Trophoblast cell (in vitro differentiated cells and primary cell): ENCODE measurements at regions not wholly inside any gene's neighbourhood (a gene's known extent, or its start where the extent isn't known, plus 50 kb on each side); places are given as distances from the start of the nearest gene placed in this dataset.

Experiments
- DNase-seq, 2 donors: peaks; one replicate each; pipeline ENCODE4 v3.0.0-alpha.2; 2016
- H2AFZ ChIP-seq: 2 replicates; pipeline ENCODE4 v1.6.1; 2013; ENCODE audit warnings: low read length, moderate library complexity, mild to moderate bottlenecking; ENCODE audit not compliant: insufficient read depth, poor library complexity
- H2AK5ac ChIP-seq: 2 replicates; pipeline ENCODE4 v1.6.1; 2013; ENCODE audit warnings: mild to moderate bottlenecking, low read length
- H2BK120ac ChIP-seq: 2 replicates; pipeline ENCODE4 v1.6.1; 2013; ENCODE audit warnings: low read length, mild to moderate bottlenecking, moderate library complexity; ENCODE audit not compliant: insufficient read depth, poor library complexity
- H2BK12ac ChIP-seq: 2 replicates; pipeline ENCODE4 v1.6.1; 2013; ENCODE audit warnings: mild to moderate bottlenecking, low read length, moderate library complexity
- H2BK5ac ChIP-seq: 2 replicates; pipeline ENCODE4 v1.6.1; 2013; ENCODE audit warnings: low read length, low read depth, moderate library complexity, mild to moderate bottlenecking; ENCODE audit not compliant: poor library complexity
- H3K14ac ChIP-seq: 2 replicates; pipeline ENCODE4 v1.6.1; 2013; ENCODE audit warnings: mild to moderate bottlenecking, low read length
- H3K18ac ChIP-seq: 2 replicates; pipeline ENCODE4 v1.6.1; 2013; ENCODE audit warnings: mild to moderate bottlenecking, low read length
- H3K23ac ChIP-seq: 2 replicates; pipeline ENCODE4 v1.6.1; 2013; ENCODE audit warnings: low read length
- H3K27ac ChIP-seq: 2 replicates; pipeline ENCODE4 v1.5.1; 2013; ENCODE audit warnings: low read depth, mild to moderate bottlenecking, inconsistent platforms, low read length, moderate library complexity
- H3K27me3 ChIP-seq: 2 replicates; pipeline ENCODE4 v1.6.1; 2013; ENCODE audit warnings: inconsistent platforms, mild to moderate bottlenecking, low read length, moderate library complexity; ENCODE audit not compliant: insufficient read depth
- H3K36me3 ChIP-seq, 2 experiments: 1 replicate in 1 of 2; 2 replicates in 1 of 2; pipeline ENCODE4 v1.6.1; 2013; ENCODE audit warnings: low read length in 2 of 2, mild to moderate bottlenecking in 2 of 2, moderate library complexity in 1 of 2; ENCODE audit not compliant: insufficient read depth in 2 of 2, control insufficient read depth in 1 of 2
- H3K4ac ChIP-seq: 2 replicates; pipeline ENCODE4 v1.6.1; 2013; ENCODE audit warnings: low read depth, mild to moderate bottlenecking, low read length, moderate library complexity
- H3K4me1 ChIP-seq, 2 experiments: 1 replicate in 1 of 2; 2 replicates in 1 of 2; pipeline ENCODE4 v1.6.1; 2013; ENCODE audit warnings: low read length in 2 of 2, mild to moderate bottlenecking in 2 of 2, moderate library complexity in 1 of 2; ENCODE audit not compliant: insufficient read depth in 2 of 2, control insufficient read depth in 1 of 2
- H3K4me2 ChIP-seq: 2 replicates; pipeline ENCODE4 v1.6.1; 2013; ENCODE audit warnings: inconsistent platforms, mild to moderate bottlenecking, low read length, moderate library complexity
- H3K4me3 ChIP-seq: 2 replicates; pipeline ENCODE4 v1.5.1; 2013; ENCODE audit warnings: mild to moderate bottlenecking, low read depth, low read length, inconsistent platforms
- H3K79me1 ChIP-seq: one replicate; pipeline ENCODE4 v1.6.1; 2013; ENCODE audit warnings: low read length
- H3K79me2 ChIP-seq: 2 replicates; pipeline ENCODE4 v1.6.1; 2013; ENCODE audit warnings: low read length, mild to moderate bottlenecking; ENCODE audit not compliant: control insufficient read depth, insufficient read depth, poor library complexity
- H3K9ac ChIP-seq: 2 replicates; pipeline ENCODE4 v1.6.1; 2013; ENCODE audit warnings: mild to moderate bottlenecking, low read length
- H3K9me3 ChIP-seq: 2 replicates; pipeline ENCODE4 v1.6.1; 2013; ENCODE audit warnings: low read depth, mild to moderate bottlenecking, control low read depth, inconsistent platforms, low read length; ENCODE audit not compliant: insufficient read depth
- H4K12ac ChIP-seq: 2 replicates; pipeline ENCODE4 v1.6.1; 2013; ENCODE audit warnings: low read depth, mild to moderate bottlenecking, low read length, moderate library complexity
- H4K8ac ChIP-seq: 2 replicates; pipeline ENCODE4 v1.6.1; 2013; ENCODE audit warnings: low read depth, mild to moderate bottlenecking, low read length, moderate library complexity
- H4K91ac ChIP-seq: one replicate; pipeline ENCODE4 v1.6.1; 2013; ENCODE audit warnings: low read depth, mild to moderate bottlenecking, low read length, moderate library complexity
- WGBS: extraction: QIAGEN DNeasy Blood & Tissue Kit; methylation state at CpG from one replicate; pipeline ENCODE4 v1.1.7; 2013; ENCODE audit warnings: missing lambda C conversion rate; ENCODE audit not compliant: insufficient read length, insufficient coverage; ENCODE audit errors: extremely low coverage; 5-methylcytosine and 5-hydroxymethylcytosine counted together

DNA sequence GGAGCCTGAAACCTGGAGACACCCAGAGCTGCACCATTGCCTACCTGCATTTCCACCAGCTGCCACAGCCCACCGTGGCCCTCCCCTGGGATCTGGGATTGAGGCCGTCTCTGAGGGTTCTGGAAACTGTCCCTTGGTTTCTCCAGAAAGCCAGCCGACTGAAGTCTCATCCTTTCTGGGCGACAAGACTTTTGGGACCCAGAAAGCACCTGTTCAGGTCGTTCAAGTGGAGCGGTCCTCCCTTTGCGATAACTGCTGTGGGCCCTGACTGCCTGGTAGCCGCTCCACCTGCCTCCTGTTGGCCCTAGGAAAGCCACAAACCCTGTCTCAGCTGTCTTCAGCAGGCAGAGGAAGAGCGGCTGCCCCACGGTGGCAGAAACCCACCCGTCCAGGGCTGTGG, 346.0 kb upstream of the MKI67 start:
- no peak overlapping the region for H2AK5ac ChIP-seq
- no peak overlapping the region for H3K4me2 ChIP-seq
- H3K4me1 ChIP-seq = no peaks in the 10 kb centered on the region
- no peak overlapping the region for H3K14ac ChIP-seq
- no peak overlapping the region for H2AFZ ChIP-seq
- H4K91ac ChIP-seq = no peak overlapping the region
- no peak overlapping the region for H2BK5ac ChIP-seq
- no peak overlapping the region for H3K27ac ChIP-seq
- no peaks in the 10 kb centered on the region for H3K79me1 ChIP-seq
- no peaks in the 10 kb centered on the region for H3K27me3 ChIP-seq
- H3K9me3 ChIP-seq = peaks cover 8% of the 10 kb centered on the region
- no peak overlapping the region for H4K8ac ChIP-seq
- no peak overlapping the region for H2BK12ac ChIP-seq
- no peaks in the 10 kb centered on the region for H3K79me2 ChIP-seq
- H3K4me3 ChIP-seq = no peak overlapping the region
- H2BK120ac ChIP-seq = no peak overlapping the region
- H3K18ac ChIP-seq = no peak overlapping the region
- H4K12ac ChIP-seq = no peak overlapping the region
- no peak overlapping the region for H3K23ac ChIP-seq
- no peak for DNase-seq
- H3K36me3 ChIP-seq = no peaks in the 10 kb centered on the region
- no CpG with 5 or more reads among the region's 11 CpGs for WGBS
- H3K9ac ChIP-seq = no peak overlapping the region
- no peak overlapping the region for H3K4ac ChIP-seq

DNA sequence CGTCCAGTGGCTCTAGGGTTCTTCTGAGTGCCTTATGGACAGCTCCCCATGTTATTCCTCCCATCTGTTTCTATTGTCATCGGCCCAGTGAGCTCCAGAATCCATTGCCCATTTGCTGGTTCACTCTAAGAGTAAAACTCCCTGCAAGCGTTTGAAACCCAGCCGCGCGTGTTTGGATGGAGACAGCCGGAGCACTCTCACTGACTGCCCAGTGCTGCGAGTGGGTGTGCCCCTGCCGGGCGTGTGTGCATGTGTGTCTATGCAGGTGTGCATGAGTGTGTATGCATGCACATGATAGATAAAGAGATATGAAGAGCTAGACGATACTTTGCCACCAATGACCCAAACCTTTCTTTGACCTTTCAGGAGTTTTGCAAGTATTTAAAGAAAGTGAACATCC, 347.2 kb upstream of the MKI67 start:
- no peak overlapping the region for H3K18ac ChIP-seq
- H3K14ac ChIP-seq = no peak overlapping the region
- H3K79me1 ChIP-seq = no peaks in the 10 kb centered on the region
- no peak overlapping the region for H3K23ac ChIP-seq
- no peak overlapping the region for H4K8ac ChIP-seq
- no peak overlapping the region for H2AK5ac ChIP-seq
- H3K27me3 ChIP-seq = no peaks in the 10 kb centered on the region
- no peak overlapping the region for H2AFZ ChIP-seq
- no peaks in the 10 kb centered on the region for H3K36me3 ChIP-seq
- no peak overlapping the region for H3K27ac ChIP-seq
- no peak overlapping the region for H4K12ac ChIP-seq
- no peak overlapping the region for H2BK5ac ChIP-seq
- H2BK120ac ChIP-seq = no peak overlapping the region
- H3K9ac ChIP-seq = no peak overlapping the region
- no peak overlapping the region for H2BK12ac ChIP-seq
- no peaks in the 10 kb centered on the region for H3K79me2 ChIP-seq
- H4K91ac ChIP-seq = no peak overlapping the region
- DNase-seq = no peak
- no peak overlapping the region for H3K4me2 ChIP-seq
- no peak overlapping the region for H3K4ac ChIP-seq
- no peak overlapping the region for H3K4me3 ChIP-seq
- no peaks in the 10 kb centered on the region for H3K4me1 ChIP-seq
- no CpG with 5 or more reads among the region's 11 CpGs for WGBS
- peaks cover 8% of the 10 kb centered on the region for H3K9me3 ChIP-seq

DNA sequence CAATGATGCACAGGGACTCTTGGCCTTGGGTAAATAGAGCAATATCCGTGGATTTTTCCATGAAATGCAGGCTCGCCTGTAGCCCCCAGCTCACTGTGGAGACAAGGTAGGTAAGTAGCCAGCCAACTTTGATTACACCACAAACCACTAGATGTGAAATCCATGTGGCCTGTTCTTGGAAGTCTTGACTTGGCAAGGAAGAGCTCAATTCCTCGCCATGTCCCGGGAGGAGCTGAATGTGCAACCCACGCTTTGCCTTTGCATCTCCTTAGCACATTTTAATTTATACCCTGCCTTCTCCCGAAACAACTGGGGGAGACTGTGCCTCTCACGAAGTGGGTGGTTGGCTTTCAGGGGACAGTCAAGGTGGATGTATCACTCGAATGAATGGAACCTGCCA, 347.7 kb upstream of the MKI67 start:
- Histone ChIP-seq H3K36me3 (no peaks in the 10 kb centered on the region), H2AK5ac (no peak overlapping the region), H3K14ac (no peak overlapping the region), H2BK5ac (no peak overlapping the region), H2BK12ac (no peak overlapping the region), H3K9ac (no peak overlapping the region), H3K79me1 (no peaks in the 10 kb centered on the region), H3K27ac (no peak overlapping the region), H3K23ac (no peak overlapping the region), H3K18ac (no peak overlapping the region), H2BK120ac (no peak overlapping the region), H3K4me1 (no peaks in the 10 kb centered on the region), H3K79me2 (no peaks in the 10 kb centered on the region), H2AFZ (no peak overlapping the region), H3K4me2 (no peak overlapping the region), H3K4ac (no peak overlapping the region), H4K91ac (no peak overlapping the region), H3K27me3 (no peaks in the 10 kb centered on the region), H4K12ac (no peak overlapping the region), H3K4me3 (no peak overlapping the region), H3K9me3 (peaks cover 7% of the 10 kb centered on the region), H4K8ac (no peak overlapping the region)
- no peak for DNase-seq
- no CpG with 5 or more reads among the region's 8 CpGs for WGBS

DNA sequence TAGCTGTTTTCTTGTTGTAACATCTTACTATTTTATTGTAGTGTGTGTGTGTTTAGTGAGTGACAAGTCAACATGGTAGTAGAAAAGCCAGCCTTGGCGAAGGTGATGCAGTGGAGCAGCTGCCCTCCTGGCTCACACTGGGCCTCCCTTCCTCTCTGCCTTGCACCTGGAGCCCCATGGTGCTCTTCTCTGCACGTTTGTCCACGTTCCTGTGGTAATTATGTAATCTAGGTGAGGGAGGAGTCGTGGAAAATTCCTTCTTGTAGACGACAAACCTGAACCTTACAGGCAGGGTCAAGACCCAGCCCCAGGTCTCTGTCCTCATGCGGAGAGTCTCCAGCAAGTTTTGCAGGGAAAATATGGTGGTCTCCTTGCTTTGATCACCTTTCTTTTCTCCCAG, 348.3 kb upstream of the MKI67 start:
- Histone ChIP-seq H4K91ac (no peak overlapping the region), H3K14ac (no peak overlapping the region), H2AFZ (no peak overlapping the region), H3K23ac (no peak overlapping the region), H3K79me1 (no peaks in the 10 kb centered on the region), H2BK120ac (no peak overlapping the region), H3K18ac (no peak overlapping the region), H3K36me3 (no peaks in the 10 kb centered on the region), H2BK12ac (no peak overlapping the region), H3K27me3 (no peaks in the 10 kb centered on the region), H3K4me3 (no peak overlapping the region), H4K8ac (no peak overlapping the region), H3K9ac (no peak overlapping the region), H3K27ac (no peak overlapping the region), H2AK5ac (no peak overlapping the region), H3K9me3 (peaks cover 4% of the 10 kb centered on the region), H3K4ac (no peak overlapping the region), H4K12ac (no peak overlapping the region), H3K4me1 (no peaks in the 10 kb centered on the region), H3K79me2 (no peaks in the 10 kb centered on the region), H2BK5ac (no peak overlapping the region), H3K4me2 (no peak overlapping the region)
- DNase-seq = peak; percentile 83 to 91
- WGBS = no CpG with 5 or more reads among the region's 6 CpGs
